ENCODE measurements at regions not wholly inside any gene's neighbourhood (a gene's known extent, or its start where the extent isn't known, plus 50 kb on each side); places are given as distances from the start of the nearest gene placed in this dataset.
A peak's percentile ranks its signal among the peaks of the same experiment; 100 is the strongest.

DNA sequence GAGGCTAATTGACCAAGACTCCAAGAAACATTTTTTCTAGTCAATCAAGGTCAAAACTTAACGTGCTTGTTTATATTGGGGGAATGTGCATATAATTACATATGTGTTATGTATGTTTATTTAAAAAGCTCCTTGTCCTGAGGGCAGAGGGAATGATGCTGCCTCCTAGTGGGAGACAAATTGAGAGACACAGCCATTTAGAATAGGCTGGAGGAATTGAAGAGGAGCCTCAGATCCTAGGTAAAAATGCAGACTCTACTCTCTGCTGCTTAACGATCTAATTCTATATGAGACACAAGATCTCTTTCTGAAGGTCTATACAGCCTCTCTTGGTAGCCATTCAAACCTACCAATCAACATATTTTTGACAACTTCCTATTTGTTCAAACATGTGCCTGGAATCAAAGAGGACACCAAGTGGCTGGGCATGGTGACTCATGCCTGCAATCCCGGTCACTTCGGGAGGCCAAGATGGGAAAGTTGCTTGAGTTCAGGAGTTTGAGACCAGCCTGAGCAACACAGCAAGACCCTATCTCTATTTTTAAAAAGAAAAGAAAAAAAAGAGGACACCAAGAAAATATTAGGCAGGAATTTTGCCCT is 136.6 kb upstream of the ZNF648 start:
- H3K27ac ChIP-seq = no peak overlapping the region
- TF ChIP-seq ZFX (IDR thresholded peaks at IDR 0.05) = no peak
- TF ChIP-seq, protein P1, sequence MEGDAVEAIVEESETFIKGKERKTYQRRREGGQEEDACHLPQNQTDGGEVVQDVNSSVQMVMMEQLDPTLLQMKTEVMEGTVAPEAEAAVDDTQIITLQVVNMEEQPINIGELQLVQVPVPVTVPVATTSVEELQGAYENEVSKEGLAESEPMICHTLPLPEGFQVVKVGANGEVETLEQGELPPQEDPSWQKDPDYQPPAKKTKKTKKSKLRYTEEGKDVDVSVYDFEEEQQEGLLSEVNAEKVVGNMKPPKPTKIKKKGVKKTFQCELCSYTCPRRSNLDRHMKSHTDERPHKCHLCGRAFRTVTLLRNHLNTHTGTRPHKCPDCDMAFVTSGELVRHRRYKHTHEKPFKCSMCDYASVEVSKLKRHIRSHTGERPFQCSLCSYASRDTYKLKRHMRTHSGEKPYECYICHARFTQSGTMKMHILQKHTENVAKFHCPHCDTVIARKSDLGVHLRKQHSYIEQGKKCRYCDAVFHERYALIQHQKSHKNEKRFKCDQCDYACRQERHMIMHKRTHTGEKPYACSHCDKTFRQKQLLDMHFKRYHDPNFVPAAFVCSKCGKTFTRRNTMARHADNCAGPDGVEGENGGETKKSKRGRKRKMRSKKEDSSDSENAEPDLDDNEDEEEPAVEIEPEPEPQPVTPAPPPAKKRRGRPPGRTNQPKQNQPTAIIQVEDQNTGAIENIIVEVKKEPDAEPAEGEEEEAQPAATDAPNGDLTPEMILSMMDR (conservative IDR thresholded peaks at IDR 0.05) = peak; percentile 72

DNA sequence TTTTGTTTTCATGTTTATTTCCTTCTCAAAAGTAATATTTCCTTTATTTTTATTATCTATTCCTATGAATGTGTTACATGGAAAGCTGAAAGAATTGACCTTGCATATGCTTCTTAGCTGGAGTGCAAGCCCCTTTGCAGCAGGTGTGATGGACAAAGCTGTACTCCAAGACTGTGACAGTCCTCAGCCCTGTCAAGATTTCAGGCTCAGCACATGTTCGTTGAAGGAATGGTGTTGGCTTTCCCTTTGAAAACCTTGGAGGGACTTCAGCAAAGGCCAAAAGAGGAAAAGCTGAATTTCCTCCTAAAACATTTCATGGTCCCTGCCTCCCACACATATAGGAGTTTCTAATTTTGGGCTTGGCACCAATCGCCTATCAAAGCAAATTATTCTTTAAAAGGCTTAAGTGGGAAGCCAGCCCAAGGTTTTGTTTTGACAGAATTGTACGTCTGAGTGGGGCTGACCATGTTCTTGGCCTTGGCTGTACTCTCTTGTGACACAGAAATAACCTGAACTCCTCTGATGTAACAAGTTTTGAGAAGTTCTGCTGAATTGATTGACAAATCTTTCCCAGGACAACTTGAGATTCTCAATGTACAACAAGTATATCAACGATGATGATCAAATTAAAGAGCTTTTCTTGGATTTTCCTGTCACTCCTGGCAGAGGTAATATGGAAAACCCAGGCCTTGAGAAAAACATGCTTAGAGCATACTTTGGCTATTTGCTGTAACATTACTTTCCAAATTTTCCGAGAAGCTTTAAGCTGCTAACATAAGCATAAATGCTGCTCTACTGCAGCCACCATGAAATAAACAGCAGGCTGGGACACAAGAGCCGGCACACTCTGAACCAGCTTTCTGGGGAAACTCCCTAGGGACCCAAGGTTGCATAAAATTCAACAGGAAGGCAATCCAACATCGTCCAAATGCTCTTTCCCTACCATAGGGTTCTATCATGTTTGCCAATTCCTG is 135.7 kb upstream of the ZNF648 start:
- H3K27ac ChIP-seq = no peak overlapping the region
- no peak for TF ChIP-seq ZFX (IDR thresholded peaks at IDR 0.05)
- TF ChIP-seq, protein P1 (conservative IDR thresholded peaks at IDR 0.05) = no peak

DNA sequence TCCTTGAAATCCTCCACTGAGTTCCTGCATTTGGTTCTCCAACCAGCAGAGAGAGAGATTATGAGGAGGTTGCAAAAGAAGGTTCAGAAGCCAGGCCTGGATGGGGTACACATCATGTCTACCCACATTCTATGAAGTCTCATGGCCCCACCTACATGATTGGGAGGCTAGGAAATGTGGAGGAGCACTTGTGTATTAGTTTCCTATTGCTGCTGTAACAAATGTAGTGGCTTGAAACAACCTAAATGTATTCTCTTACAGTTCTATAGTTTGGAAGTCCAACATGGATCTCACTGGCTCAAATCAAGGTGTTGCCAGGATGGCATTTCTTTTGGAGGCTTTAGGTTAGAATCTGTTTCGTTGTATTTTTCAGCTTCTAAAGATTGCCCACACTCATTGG is 134.2 kb upstream of the ZNF648 start:
- no peak overlapping the region for H3K27ac ChIP-seq
- no peak for TF ChIP-seq ZFX (IDR thresholded peaks at IDR 0.05)
- TF ChIP-seq, protein P1 (conservative IDR thresholded peaks at IDR 0.05) = no peak

DNA sequence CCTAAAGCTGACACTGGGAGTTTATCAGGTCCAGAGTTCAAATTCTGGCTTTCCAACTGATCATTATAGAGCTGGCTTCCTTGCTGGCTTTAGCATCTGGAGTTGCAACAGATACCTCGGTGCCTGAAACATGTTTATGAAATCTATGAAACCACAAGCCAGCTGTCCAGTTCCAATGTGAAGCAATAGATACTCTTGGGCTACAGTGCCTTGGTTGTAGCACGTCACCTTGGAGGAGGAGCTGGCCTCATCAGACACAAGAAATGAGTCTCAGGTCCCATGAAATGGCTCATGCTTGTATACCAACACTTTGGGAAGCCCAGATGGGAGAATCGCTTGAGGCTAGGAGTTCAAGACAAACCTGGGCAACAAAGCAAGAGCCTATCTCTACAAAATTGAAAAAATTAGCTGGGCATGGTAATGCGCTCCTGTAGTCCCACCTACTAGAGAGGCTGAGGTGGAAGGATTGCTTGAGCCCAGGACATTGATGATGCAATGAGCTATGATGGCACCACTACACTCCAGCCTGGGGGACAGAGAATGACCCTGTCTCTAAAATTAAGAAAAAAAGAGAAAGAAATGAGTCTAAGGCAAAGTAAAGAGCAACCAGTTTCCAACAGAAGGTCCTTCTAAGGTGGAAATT is 132.5 kb upstream of the ZNF648 start:
- H3K27ac ChIP-seq = no peak overlapping the region
- TF ChIP-seq, protein P1 (conservative IDR thresholded peaks at IDR 0.05) = no peak
- TF ChIP-seq ZFX (IDR thresholded peaks at IDR 0.05) = no peak

DNA sequence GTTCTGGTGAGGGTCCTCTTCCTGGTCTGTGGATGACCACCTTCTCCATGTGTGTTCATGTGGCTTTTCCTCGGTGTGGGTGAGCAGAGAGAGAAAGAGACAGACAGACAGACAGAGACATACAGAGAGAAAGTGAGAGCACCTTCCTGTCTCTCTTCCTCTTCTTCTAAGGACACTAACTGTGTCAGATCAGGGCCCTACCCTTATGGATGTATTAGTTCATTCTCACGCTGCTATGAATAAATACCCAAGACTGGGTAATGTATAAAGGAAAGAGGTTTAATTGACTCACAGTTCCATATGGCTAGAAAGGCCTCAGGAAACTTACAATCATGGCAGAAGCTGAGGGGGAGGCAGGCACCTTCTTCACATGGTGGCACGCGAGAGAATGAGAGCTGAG is 131.5 kb upstream of the ZNF648 start:
- TF ChIP-seq, protein P1 (conservative IDR thresholded peaks at IDR 0.05) = no peak
- no peak for TF ChIP-seq ZFX (IDR thresholded peaks at IDR 0.05)
- no peak overlapping the region for H3K27ac ChIP-seq

DNA sequence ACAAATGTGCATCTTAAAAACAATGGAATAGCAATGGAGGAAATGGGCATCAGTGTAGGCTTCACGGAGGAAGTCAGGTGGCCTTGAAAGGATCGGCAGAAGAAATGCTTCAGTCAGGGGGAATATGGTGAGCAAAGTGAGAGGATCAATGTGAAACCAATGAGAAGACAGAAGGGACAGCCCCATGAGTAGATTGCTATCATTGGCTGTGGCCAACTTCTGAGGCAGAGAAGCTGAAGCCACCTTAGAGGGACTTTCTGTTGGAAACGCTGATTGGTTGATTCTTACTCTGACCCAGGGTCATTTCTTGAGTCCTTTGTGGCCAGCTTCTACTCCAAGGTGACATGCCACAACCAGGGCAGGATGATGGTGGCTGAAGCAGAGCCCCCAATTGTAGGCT is 130.7 kb upstream of the ZNF648 start:
- no peak for TF ChIP-seq ZFX (IDR thresholded peaks at IDR 0.05)
- TF ChIP-seq, protein P1 (conservative IDR thresholded peaks at IDR 0.05) = no peak
- H3K27ac ChIP-seq = no peak overlapping the region
